HepG2 (cell line): ENCODE measurements at regions not wholly inside any gene's neighbourhood (a gene's known extent, or its start where the extent isn't known, plus 50 kb on each side); places are given as distances from the start of the nearest gene placed in this dataset.

Source experiments
- HBP1 ChIP-seq: IDR thresholded peaks from 2 replicates; pipeline ENCODE4 v1.6.1; 2016; ENCODE audit warnings: low read depth, control low read depth
- HNRNPH1 ChIP-seq: fragments of 200-400 bp; formaldehyde crosslinking; optimal IDR thresholded peaks from 2 replicates; pipeline ENCODE3; 2017; ENCODE audit warnings: mild to moderate bottlenecking, low read depth, low read length
- KAT8 ChIP-seq: IDR thresholded peaks from 2 replicates; pipeline ENCODE4 v1.6.1; 2016; ENCODE audit warnings: missing genetic modification reagents, missing compliant biosample characterization
- MXD3 ChIP-seq: IDR thresholded peaks from 2 replicates; pipeline ENCODE4 v1.6.1; 2016; ENCODE audit warnings: mild to moderate bottlenecking, missing biosample characterization, missing genetic modification reagents
- MXI1 ChIP-seq: IDR thresholded peaks from 3 replicates; pipeline ENCODE4 v1.6.1; 2012; ENCODE audit warnings: low read depth, low read length, inconsistent platforms, borderline replicate concordance
- NFE2L1 ChIP-seq: sonication (generic); formaldehyde crosslinking; IDR thresholded peaks from 2 replicates; pipeline ENCODE4 v1.4.0; 2020; ENCODE audit warnings: missing genetic modification reagents, mild to moderate bottlenecking, borderline replicate concordance
- POLR2A ChIP-seq, 2 experiments: IDR thresholded peaks; 2 replicates each; pipeline ENCODE4 v1.6.1; 2011; ENCODE audit warnings: low read depth in 2 of 2, low read length in 2 of 2, mild to moderate bottlenecking in 1 of 2, moderate library complexity in 1 of 2; ENCODE audit not compliant: insufficient read depth in 1 of 2
- SMAD1 ChIP-seq: sonication (generic); formaldehyde crosslinking; IDR thresholded peaks from 2 replicates; pipeline ENCODE4 v1.4.0; 2020; ENCODE audit warnings: missing genetic modification reagents, low read depth, mild to moderate bottlenecking, borderline replicate concordance
- STAT5B ChIP-seq: sonication (generic); formaldehyde crosslinking; IDR thresholded peaks from 2 replicates; pipeline ENCODE4 v1.4.0; 2020; ENCODE audit warnings: missing genetic modification reagents
- ZBTB21 ChIP-seq: sonication (generic); formaldehyde crosslinking; IDR thresholded peaks from 2 replicates; pipeline ENCODE4 v1.4.0; 2020; ENCODE audit warnings: missing genetic modification reagents

- TF ChIP-seq STAT5B (CRISPR knock-in tag) (no peak), KAT8 (CRISPR knock-in tag) (no peak), MXI1 (no peak), HNRNPH1 (no peak), MXD3 (CRISPR knock-in tag) (no peak), NFE2L1 (CRISPR knock-in tag) (no peak), SMAD1 (CRISPR knock-in tag) (no peak), ZBTB21 (CRISPR knock-in tag) (no peak), HBP1 (CRISPR knock-in tag) (no peak), POLR2A (IDR thresholded peaks at IDR 0.05; ENCODE audit: insufficient read depth in 1 of 2, low read depth in 2 of 2, low read length in 2 of 2) (no peak)
Measured at GRCh38 chr20:55755861-55756260, 249.5 kb downstream of the CBLN4 start.
